MM.1S (cell line): ENCODE measurements at regions not wholly inside any gene's neighbourhood (a gene's known extent, or its start where the extent isn't known, plus 50 kb on each side); places are given as distances from the start of the nearest gene placed in this dataset.

Experiments
- DNase-seq: peaks from one replicate; pipeline ENCODE4 v3.0.0-alpha.2; 2015
- H2AFZ ChIP-seq: fragments of 300-600 bp; sonication (generic); 2 replicates; pipeline ENCODE4 v1.6.0; 2016; ENCODE audit warnings: antibody characterized with exemption, low read length
- H3F3A ChIP-seq: fragments of 300-600 bp; sonication (generic); 2 replicates; pipeline ENCODE4 v1.6.1; 2016; ENCODE audit warnings: mild to moderate bottlenecking, antibody characterized with exemption, low read length, moderate library complexity, mixed read lengths; ENCODE audit not compliant: insufficient read depth
- H3K27ac ChIP-seq: fragments of 300-600 bp; sonication (generic); 2 replicates; pipeline ENCODE4 v1.5.1; 2016; ENCODE audit warnings: mild to moderate bottlenecking, low read length
- H3K27me3 ChIP-seq: fragments of 300-600 bp; sonication (generic); replicated peaks from 2 replicates; pipeline ENCODE4 v1.6.0; 2016; ENCODE audit warnings: low read length; ENCODE audit not compliant: insufficient read depth
- H3K36me3 ChIP-seq: fragments of 300-600 bp; sonication (generic); replicated peaks from 2 replicates; pipeline ENCODE4 v1.6.1; 2016; ENCODE audit warnings: mild to moderate bottlenecking, low read length, mixed read lengths; ENCODE audit not compliant: insufficient read depth
- H3K4me1 ChIP-seq: fragments of 300-600 bp; sonication (generic); 2 replicates; pipeline ENCODE4 v1.6.1; 2016; ENCODE audit warnings: low read length, mixed read lengths
- H3K4me2 ChIP-seq: fragments of 300-600 bp; sonication (generic); 2 replicates; pipeline ENCODE4 v1.6.0; 2016; ENCODE audit warnings: low read depth, low read length
- H3K4me3 ChIP-seq: fragments of 300-600 bp; sonication (generic); 2 replicates; pipeline ENCODE4 v1.5.1; 2016; ENCODE audit warnings: low read length, mixed read lengths
- H3K79me2 ChIP-seq: fragments of 300-600 bp; sonication (generic); 2 replicates; pipeline ENCODE4 v1.6.1; 2016; ENCODE audit warnings: mixed run types, low read length, mixed read lengths
- H3K9ac ChIP-seq: fragments of 300-600 bp; sonication (generic); 2 replicates; pipeline ENCODE4 v1.6.1; 2016; ENCODE audit warnings: low read length, mixed read lengths
- H3K9me2 ChIP-seq: fragments of 300-600 bp; sonication (generic); replicated peaks from 2 replicates; pipeline ENCODE4 v1.6.1; 2016; ENCODE audit warnings: mild to moderate bottlenecking, low read length, mixed read lengths; ENCODE audit not compliant: insufficient read depth
- H3K9me3 ChIP-seq: fragments of 300-600 bp; sonication (generic); replicated peaks from 2 replicates; pipeline ENCODE4 v1.6.1; 2016; ENCODE audit warnings: mild to moderate bottlenecking, low read length, mixed read lengths; ENCODE audit not compliant: insufficient read depth
- H4K20me1 ChIP-seq: fragments of 300-600 bp; sonication (generic); 2 replicates; pipeline ENCODE4 v1.6.1; 2016; ENCODE audit warnings: mild to moderate bottlenecking, low read length, moderate library complexity, mixed read lengths; ENCODE audit not compliant: insufficient read depth
- EZH2 ChIP-seq: fragments of 300-600 bp; sonication (generic); optimal IDR thresholded peaks from 2 replicates; pipeline ENCODE3; 2017; ENCODE audit warnings: low read depth, mild to moderate bottlenecking, antibody characterized with exemption, low read length, mixed read lengths
- EZH2phosphoT487 ChIP-seq: fragments of 300-600 bp; sonication (generic); IDR thresholded peaks from 2 replicates; pipeline ENCODE4 v1.6.1; 2018; ENCODE audit warnings: antibody characterized with exemption, low read length
- TF ChIP-seq, protein P1 (sequence below): fragments of 300-600 bp; sonication (generic); IDR thresholded peaks from 2 replicates; pipeline ENCODE4 v1.5.1; 2016; ENCODE audit warnings: antibody characterized with exemption, low read length, mixed read lengths

DNA sequence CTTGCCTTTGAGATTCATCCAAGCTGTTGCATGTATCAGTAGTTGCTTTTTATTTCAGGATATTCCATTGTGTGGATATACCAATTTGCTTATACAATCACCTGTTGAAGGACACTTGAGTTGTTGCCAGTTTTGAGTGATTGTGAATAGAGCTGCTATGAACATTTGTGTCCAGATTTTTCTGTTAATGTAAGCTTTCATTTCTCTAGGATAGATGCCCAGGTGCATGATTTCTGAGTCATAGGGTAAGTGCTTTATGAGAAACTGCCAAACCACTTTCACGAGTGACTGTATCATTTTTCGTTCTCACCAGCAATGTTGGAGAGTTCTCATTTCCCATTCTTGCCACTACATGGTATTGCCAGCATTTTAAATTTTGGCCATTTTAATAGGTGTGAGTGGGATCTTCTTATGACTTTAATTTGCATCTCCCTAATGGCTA, 434.6 kb upstream of the RGS6 start:
- H3K4me1 ChIP-seq = peaks cover 11% of the 10 kb centered on the region
- no peak for TF ChIP-seq EZH2phosphoT487
- TF ChIP-seq, protein P1, sequence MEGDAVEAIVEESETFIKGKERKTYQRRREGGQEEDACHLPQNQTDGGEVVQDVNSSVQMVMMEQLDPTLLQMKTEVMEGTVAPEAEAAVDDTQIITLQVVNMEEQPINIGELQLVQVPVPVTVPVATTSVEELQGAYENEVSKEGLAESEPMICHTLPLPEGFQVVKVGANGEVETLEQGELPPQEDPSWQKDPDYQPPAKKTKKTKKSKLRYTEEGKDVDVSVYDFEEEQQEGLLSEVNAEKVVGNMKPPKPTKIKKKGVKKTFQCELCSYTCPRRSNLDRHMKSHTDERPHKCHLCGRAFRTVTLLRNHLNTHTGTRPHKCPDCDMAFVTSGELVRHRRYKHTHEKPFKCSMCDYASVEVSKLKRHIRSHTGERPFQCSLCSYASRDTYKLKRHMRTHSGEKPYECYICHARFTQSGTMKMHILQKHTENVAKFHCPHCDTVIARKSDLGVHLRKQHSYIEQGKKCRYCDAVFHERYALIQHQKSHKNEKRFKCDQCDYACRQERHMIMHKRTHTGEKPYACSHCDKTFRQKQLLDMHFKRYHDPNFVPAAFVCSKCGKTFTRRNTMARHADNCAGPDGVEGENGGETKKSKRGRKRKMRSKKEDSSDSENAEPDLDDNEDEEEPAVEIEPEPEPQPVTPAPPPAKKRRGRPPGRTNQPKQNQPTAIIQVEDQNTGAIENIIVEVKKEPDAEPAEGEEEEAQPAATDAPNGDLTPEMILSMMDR = no peak
- no peak for TF ChIP-seq EZH2
- H3K36me3 ChIP-seq = no peaks in the 10 kb centered on the region
- no peaks in the 10 kb centered on the region; the same call in 1 of the 2 replicates for H3K79me2 ChIP-seq
- H3K27ac ChIP-seq = no peak overlapping the region
- H4K20me1 ChIP-seq = no peaks in the 10 kb centered on the region
- H2AFZ ChIP-seq = no peak overlapping the region
- DNase-seq = peak; percentile 16
- H3K4me3 ChIP-seq = no peak overlapping the region
- H3K4me2 ChIP-seq = no peak overlapping the region
- H3K9me3 ChIP-seq = no peaks in the 10 kb centered on the region
- H3K9ac ChIP-seq = no peak overlapping the region
- H3F3A ChIP-seq = no peaks in the 10 kb centered on the region; the same call in 1 of the 2 replicates
- no peaks in the 10 kb centered on the region for H3K9me2 ChIP-seq
- no peaks in the 10 kb centered on the region for H3K27me3 ChIP-seq

- no peak overlapping the region for H3K9ac ChIP-seq
- H4K20me1 ChIP-seq = no peaks in the 10 kb centered on the region
- TF ChIP-seq EZH2 (no peak), EZH2phosphoT487 (no peak)
- TF ChIP-seq, protein P1 = no peak
- H3K79me2 ChIP-seq = no peaks in the 10 kb centered on the region; the same call in 1 of the 2 replicates
- no peak overlapping the region for H2AFZ ChIP-seq
- no peaks in the 10 kb centered on the region; the same call in 1 of the 2 replicates for H3F3A ChIP-seq
- H3K36me3 ChIP-seq = no peaks in the 10 kb centered on the region
- H3K4me1 ChIP-seq = peaks cover 11% of the 10 kb centered on the region
- no peak overlapping the region for H3K27ac ChIP-seq
- H3K4me2 ChIP-seq = no peak overlapping the region
- H3K4me3 ChIP-seq = no peak overlapping the region
- H3K9me3 ChIP-seq = no peaks in the 10 kb centered on the region
- no peak for DNase-seq
- H3K27me3 ChIP-seq = no peaks in the 10 kb centered on the region
- H3K9me2 ChIP-seq = no peaks in the 10 kb centered on the region
Measured at GRCh38 chr14:71498212-71498611, 434.0 kb upstream of the RGS6 start.

DNA sequence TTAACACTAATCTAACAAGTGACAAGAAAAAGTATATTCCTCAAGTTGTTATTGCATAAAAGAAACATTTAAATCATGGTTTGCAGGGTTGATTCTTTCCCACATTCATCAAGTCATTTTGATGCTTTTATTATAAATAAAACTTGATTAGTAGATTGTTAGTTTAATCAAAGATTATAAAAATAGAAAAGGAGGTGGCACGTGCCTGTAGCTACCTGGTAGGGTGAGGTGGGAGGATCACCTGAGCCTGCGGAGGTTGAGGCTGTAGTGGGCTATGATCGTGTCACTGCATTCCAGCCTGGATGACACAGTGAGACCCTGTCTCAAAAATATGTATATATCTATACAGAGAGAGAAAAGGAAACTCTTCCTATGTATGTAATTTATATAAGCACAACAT, 433.2 kb upstream of the RGS6 start:
- H3K79me2 ChIP-seq = no peaks in the 10 kb centered on the region; the same call in 1 of the 2 replicates

More for the DNA sequence above, 433.2 kb upstream of the RGS6 start:
- no peak overlapping the region for H3K27ac ChIP-seq
- DNase-seq = no peak
- no peaks in the 10 kb centered on the region; the same call in 1 of the 2 replicates for H3F3A ChIP-seq
- no peaks in the 10 kb centered on the region for H3K9me3 ChIP-seq
- H3K4me2 ChIP-seq = no peak overlapping the region
- no peaks in the 10 kb centered on the region for H4K20me1 ChIP-seq
- no peaks in the 10 kb centered on the region for H3K27me3 ChIP-seq
- H3K36me3 ChIP-seq = no peaks in the 10 kb centered on the region
- TF ChIP-seq, protein P1 = no peak
- TF ChIP-seq EZH2 = no peak
- no peak for TF ChIP-seq EZH2phosphoT487
- H3K4me1 ChIP-seq = peaks cover 11% of the 10 kb centered on the region
- no peaks in the 10 kb centered on the region for H3K9me2 ChIP-seq
- no peak overlapping the region for H3K4me3 ChIP-seq
- no peak overlapping the region for H2AFZ ChIP-seq
- H3K9ac ChIP-seq = no peak overlapping the region
